T-helper 1 cell treated with Interleukin-12 subunit alpha and Interleukin-12 subunit beta and Interleukin-4 antibody, amounts not matched to agents 30 μg/mL and 1 μg/mL, for 36 hours (primary cell): ENCODE measurements at regions not wholly inside any gene's neighbourhood (a gene's known extent, or its start where the extent isn't known, plus 50 kb on each side); places are given as distances from the start of the nearest gene placed in this dataset.
"Not testable (repeated sequence)": the region's sequence is repeated elsewhere in the genome, so short reads cannot be mapped to it uniquely, and the experiment has no call there.

Experiments
- H3K27ac Mint-ChIP-seq: one replicate; pipeline ENCODE4 v1.8.0; 2021; ENCODE audit warnings: mild to moderate bottlenecking, mixed read lengths
- H3K27me3 Mint-ChIP-seq: one replicate; pipeline ENCODE4 v1.8.0; 2021; ENCODE audit warnings: low read depth, mixed read lengths
- H3K36me3 Mint-ChIP-seq: one replicate; pipeline ENCODE4 v1.8.0; 2021; ENCODE audit warnings: low read depth, mixed read lengths
- H3K4me1 Mint-ChIP-seq: one replicate; pipeline ENCODE4 v1.8.0; 2021; ENCODE audit warnings: low read depth, mixed read lengths
- H3K4me3 Mint-ChIP-seq: one replicate; pipeline ENCODE4 v1.8.0; 2021; ENCODE audit warnings: mild to moderate bottlenecking, moderate library complexity, mixed read lengths
- H3K9me3 Mint-ChIP-seq: one replicate; pipeline ENCODE4 v1.8.0; 2021; ENCODE audit warnings: mixed read lengths

- Mint-ChIP-seq H3K4me3 (no peak overlapping the region), H3K4me1 (no peaks in the 10 kb centered on the region), H3K36me3 (no peaks in the 10 kb centered on the region), H3K27ac (no peak overlapping the region), H3K27me3 (no peaks in the 10 kb centered on the region), H3K9me3 (peaks cover 2% of the 10 kb centered on the region)
These were observed 55.2 kb upstream of the SLIT2 start for GRCh38 chr4:20196476-20196875.

GRCh38 chr4:20195071-20195885, 56.4 kb upstream of the SLIT2 start:
- no peaks in the 10 kb centered on the region for H3K36me3 Mint-ChIP-seq
- H3K9me3 Mint-ChIP-seq = peaks cover 2% of the 10 kb centered on the region
- H3K4me1 Mint-ChIP-seq = no peaks in the 10 kb centered on the region
- no peak overlapping the region for H3K4me3 Mint-ChIP-seq
- H3K27me3 Mint-ChIP-seq = no peaks in the 10 kb centered on the region
- H3K27ac Mint-ChIP-seq = no peak overlapping the region

GRCh38 chr4:20194123-20195013, 57.3 kb upstream of the SLIT2 start:
- H3K36me3 Mint-ChIP-seq = no peaks in the 10 kb centered on the region
- H3K4me1 Mint-ChIP-seq = no peaks in the 10 kb centered on the region

GRCh38 chr4:20193141-20193936, 58.4 kb upstream of the SLIT2 start:
- H3K4me3 Mint-ChIP-seq = no peak overlapping the region

More at GRCh38 chr4:20194123-20195013, 57.3 kb upstream of the SLIT2 start:
- Mint-ChIP-seq H3K27me3 (no peaks in the 10 kb centered on the region), H3K27ac (no peak overlapping the region), H3K4me3 (no peak overlapping the region), H3K9me3 (peaks cover 9% of the 10 kb centered on the region)

GRCh38 chr4:20192736-20193135, 59.0 kb upstream of the SLIT2 start:
- H3K4me3 Mint-ChIP-seq = no peak overlapping the region
- H3K27me3 Mint-ChIP-seq = no peaks in the 10 kb centered on the region
- peaks cover 9% of the 10 kb centered on the region for H3K9me3 Mint-ChIP-seq
- no peaks in the 10 kb centered on the region for H3K4me1 Mint-ChIP-seq
- no peak overlapping the region for H3K27ac Mint-ChIP-seq
- no peaks in the 10 kb centered on the region for H3K36me3 Mint-ChIP-seq

More at GRCh38 chr4:20193141-20193936, 58.4 kb upstream of the SLIT2 start:
- no peaks in the 10 kb centered on the region for H3K27me3 Mint-ChIP-seq
- no peaks in the 10 kb centered on the region for H3K4me1 Mint-ChIP-seq
- no peaks in the 10 kb centered on the region for H3K36me3 Mint-ChIP-seq
- H3K9me3 Mint-ChIP-seq = peaks cover 9% of the 10 kb centered on the region
- no peak overlapping the region for H3K27ac Mint-ChIP-seq

GRCh38 chr4:20185103-20185502, 66.6 kb upstream of the SLIT2 start:
- H3K9me3 Mint-ChIP-seq = peaks cover 23% of the 10 kb centered on the region
- H3K4me1 Mint-ChIP-seq = no peaks in the 10 kb centered on the region
- no peak overlapping the region for H3K4me3 Mint-ChIP-seq
- no peaks in the 10 kb centered on the region for H3K36me3 Mint-ChIP-seq
- H3K27me3 Mint-ChIP-seq = no peaks in the 10 kb centered on the region
- H3K27ac Mint-ChIP-seq = no peak overlapping the region

GRCh38 chr4:20183131-20183530, 68.6 kb upstream of the SLIT2 start:
- not testable (repeated sequence) for H3K4me1 Mint-ChIP-seq, H3K36me3 Mint-ChIP-seq, H3K27ac Mint-ChIP-seq, H3K27me3 Mint-ChIP-seq, H3K4me3 Mint-ChIP-seq
- peaks cover 18% of the 10 kb centered on the region for H3K9me3 Mint-ChIP-seq

GRCh38 chr4:20181926-20182325, 69.8 kb upstream of the SLIT2 start:
- Mint-ChIP-seq H3K9me3 (peaks cover 20% of the 10 kb centered on the region), H3K27me3 (no peaks in the 10 kb centered on the region), H3K36me3 (no peaks in the 10 kb centered on the region), H3K4me3 (no peak overlapping the region), H3K27ac (no peak overlapping the region), H3K4me1 (no peaks in the 10 kb centered on the region)

- Mint-ChIP-seq H3K9me3 (peaks cover 22% of the 10 kb centered on the region), H3K4me3 (no peak overlapping the region), H3K27me3 (no peaks in the 10 kb centered on the region), H3K4me1 (no peaks in the 10 kb centered on the region), H3K27ac (no peak overlapping the region), H3K36me3 (no peaks in the 10 kb centered on the region)
These were observed 71.2 kb upstream of the SLIT2 start for GRCh38 chr4:20180509-20180908.

- no peak overlapping the region for H3K27ac Mint-ChIP-seq
These were observed 72.7 kb upstream of the SLIT2 start for GRCh38 chr4:20178902-20179576.

GRCh38 chr4:20176881-20177280, 74.8 kb upstream of the SLIT2 start:
- H3K4me3 Mint-ChIP-seq = no peak overlapping the region
- no peak overlapping the region for H3K27ac Mint-ChIP-seq
- H3K27me3 Mint-ChIP-seq = no peaks in the 10 kb centered on the region
- H3K36me3 Mint-ChIP-seq = no peaks in the 10 kb centered on the region
- peaks cover 17% of the 10 kb centered on the region for H3K9me3 Mint-ChIP-seq
- no peaks in the 10 kb centered on the region for H3K4me1 Mint-ChIP-seq

More at GRCh38 chr4:20178902-20179576, 72.7 kb upstream of the SLIT2 start:
- H3K36me3 Mint-ChIP-seq = no peaks in the 10 kb centered on the region
- no peak overlapping the region for H3K4me3 Mint-ChIP-seq
- no peaks in the 10 kb centered on the region for H3K4me1 Mint-ChIP-seq
- H3K9me3 Mint-ChIP-seq = peaks cover 17% of the 10 kb centered on the region
- no peaks in the 10 kb centered on the region for H3K27me3 Mint-ChIP-seq

- Mint-ChIP-seq H3K4me3 (no peak overlapping the region), H3K27me3 (no peaks in the 10 kb centered on the region), H3K27ac (no peak overlapping the region), H3K4me1 (no peaks in the 10 kb centered on the region), H3K36me3 (no peaks in the 10 kb centered on the region), H3K9me3 (peaks cover 6% of the 10 kb centered on the region)
These were observed 79.5 kb upstream of the SLIT2 start for GRCh38 chr4:20172070-20172760.

- Mint-ChIP-seq H3K4me3 (no peak overlapping the region), H3K27ac (no peak overlapping the region)
These were observed 85.2 kb upstream of the SLIT2 start for GRCh38 chr4:20166544-20166943.

More at GRCh38 chr4:20166544-20166943, 85.2 kb upstream of the SLIT2 start:
- no peaks in the 10 kb centered on the region for H3K27me3 Mint-ChIP-seq
- peaks cover 12% of the 10 kb centered on the region for H3K9me3 Mint-ChIP-seq
- H3K36me3 Mint-ChIP-seq = no peaks in the 10 kb centered on the region
- no peaks in the 10 kb centered on the region for H3K4me1 Mint-ChIP-seq
